ENCODE measurements at regions not wholly inside any gene's neighbourhood (a gene's known extent, or its start where the extent isn't known, plus 50 kb on each side); places are given as distances from the start of the nearest gene placed in this dataset.
A peak's percentile ranks its signal among the peaks of the same experiment; 100 is the strongest.

GRCh38 chr20:12860619-12861247 lies 148.0 kb upstream of the SPTLC3 start:
- Histone ChIP-seq H3K27ac (no peak overlapping the region), H3K27me3 (no peaks in the 10 kb centered on the region), H3K9me3 (no peaks in the 10 kb centered on the region), H3K4me3 (no peak overlapping the region), H3K36me3 (no peaks in the 10 kb centered on the region), H3K4me1 (no peaks in the 10 kb centered on the region)
- TF ChIP-seq CTCF (IDR thresholded peaks at IDR 0.05), result no peak
- ATAC-seq, result peak; percentile 85
- intact Hi-C loops (cut with DNase I), result no loop called here
- DNase-seq, result no peak

GRCh38 chr20:12869669-12870068 lies 139.1 kb upstream of the SPTLC3 start:
- no peaks in the 10 kb centered on the region for H3K36me3 ChIP-seq
- H3K9me3 ChIP-seq, result no peaks in the 10 kb centered on the region
- ATAC-seq, result no peak
- H3K4me3 ChIP-seq, result no peak overlapping the region
- no peaks in the 10 kb centered on the region for H3K4me1 ChIP-seq
- no peak for DNase-seq
- TF ChIP-seq CTCF (IDR thresholded peaks at IDR 0.05), result no peak
- H3K27ac ChIP-seq, result no peak overlapping the region
- intact Hi-C loops (cut with DNase I), result no loop called here
- no peaks in the 10 kb centered on the region for H3K27me3 ChIP-seq

- Histone ChIP-seq H3K4me1 (no peaks in the 10 kb centered on the region), H3K36me3 (no peaks in the 10 kb centered on the region), H3K9me3 (no peaks in the 10 kb centered on the region), H3K4me3 (no peak overlapping the region), H3K27ac (no peak overlapping the region), H3K27me3 (no peaks in the 10 kb centered on the region)
- intact Hi-C loops (cut with DNase I), result no loop called here
- no peak for ATAC-seq
- TF ChIP-seq CTCF (IDR thresholded peaks at IDR 0.05), result no peak
- DNase-seq, result no peak
These were observed 138.2 kb upstream of the SPTLC3 start for GRCh38 chr20:12870588-12870987.

GRCh38 chr20:12874933-12875332 lies 133.8 kb upstream of the SPTLC3 start:
- intact Hi-C loops (cut with DNase I), result no loop called here
- no peak for TF ChIP-seq CTCF (IDR thresholded peaks at IDR 0.05)
- no peaks in the 10 kb centered on the region for H3K36me3 ChIP-seq
- DNase-seq (no peak), ATAC-seq (no peak)
- no peaks in the 10 kb centered on the region for H3K27me3 ChIP-seq
- no peaks in the 10 kb centered on the region for H3K9me3 ChIP-seq
- no peaks in the 10 kb centered on the region for H3K4me1 ChIP-seq
- H3K4me3 ChIP-seq, result no peak overlapping the region
- no peak overlapping the region for H3K27ac ChIP-seq

- Histone ChIP-seq H3K4me3 (no peak overlapping the region), H3K9me3 (no peaks in the 10 kb centered on the region), H3K4me1 (no peaks in the 10 kb centered on the region), H3K27ac (no peak overlapping the region), H3K27me3 (no peaks in the 10 kb centered on the region), H3K36me3 (no peaks in the 10 kb centered on the region)
- TF ChIP-seq CTCF (IDR thresholded peaks at IDR 0.05), result no peak
- ATAC-seq, result no peak
- intact Hi-C loops (cut with DNase I), result no loop called here
- no peak for DNase-seq
These were observed 133.3 kb upstream of the SPTLC3 start for GRCh38 chr20:12875510-12875909.
